ENCODE measurements at regions not wholly inside any gene's neighbourhood (a gene's known extent, or its start where the extent isn't known, plus 50 kb on each side); places are given as distances from the start of the nearest gene placed in this dataset.

- Histone ChIP-seq H3K4me1 (ENCODE audit: insufficient read depth, low read length) (peaks cover 22% of the 10 kb centered on the region), H3K27me3 (ENCODE audit: insufficient read depth, low read length) (no peaks in the 10 kb centered on the region), H3K4me3 (ENCODE audit: low read length) (no peak overlapping the region), H3K9ac (ENCODE audit: low read depth, low read length) (no peak overlapping the region), H3K27ac (ENCODE audit: low read length) (no peak overlapping the region), H3K9me3 (ENCODE audit: insufficient read depth, low read depth, low read length) (no peaks in the 10 kb centered on the region), H3K36me3 (ENCODE audit: insufficient read depth, low read depth, low read length) (no peaks in the 10 kb centered on the region)
These were observed 97.8 kb upstream of the ARL4C start for GRCh38 chr2:234594715-234595114.

DNA sequence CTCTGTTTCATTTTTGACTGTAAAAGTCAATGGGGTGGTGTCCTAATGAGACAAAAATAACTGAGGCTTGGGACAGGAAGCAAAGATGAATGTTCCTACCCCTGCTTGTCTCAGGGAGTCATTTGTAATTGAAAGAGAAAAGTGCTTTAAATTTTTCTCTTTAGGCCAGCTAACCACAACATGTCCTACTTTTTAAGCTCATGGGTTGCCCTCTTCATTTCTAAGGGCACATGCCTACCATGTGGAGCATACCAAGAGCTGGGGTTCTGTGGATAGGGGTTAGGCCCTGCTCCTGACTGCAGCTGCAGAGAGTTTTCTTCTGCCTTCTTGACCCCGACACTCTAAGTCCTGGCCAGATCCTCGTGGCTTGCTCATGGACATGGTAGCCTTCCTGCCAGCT is 96.8 kb upstream of the ARL4C start:
- Histone ChIP-seq H3K4me1 (ENCODE audit: insufficient read depth, low read length) (peaks cover 22% of the 10 kb centered on the region), H3K36me3 (ENCODE audit: insufficient read depth, low read depth, low read length) (no peaks in the 10 kb centered on the region), H3K9me3 (ENCODE audit: insufficient read depth, low read depth, low read length) (no peaks in the 10 kb centered on the region)

GRCh38 chr2:234592541-234592940 is 95.7 kb upstream of the ARL4C start:
- Histone ChIP-seq H3K27me3 (ENCODE audit: insufficient read depth, low read length) (no peaks in the 10 kb centered on the region), H3K36me3 (ENCODE audit: insufficient read depth, low read depth, low read length) (no peaks in the 10 kb centered on the region), H3K4me1 (ENCODE audit: insufficient read depth, low read length) (peaks cover 17% of the 10 kb centered on the region), H3K9me3 (ENCODE audit: insufficient read depth, low read depth, low read length) (no peaks in the 10 kb centered on the region), H3K27ac (ENCODE audit: low read length) (no peak overlapping the region), H3K4me3 (ENCODE audit: low read length) (no peak overlapping the region), H3K9ac (ENCODE audit: low read depth, low read length) (no peak overlapping the region)

More for the DNA sequence above, 96.8 kb upstream of the ARL4C start:
- Histone ChIP-seq H3K9ac (ENCODE audit: low read depth, low read length) (no peak overlapping the region), H3K27me3 (ENCODE audit: insufficient read depth, low read length) (no peaks in the 10 kb centered on the region), H3K27ac (ENCODE audit: low read length) (no peak overlapping the region), H3K4me3 (ENCODE audit: low read length) (no peak overlapping the region)

- no peak overlapping the region for H3K9ac ChIP-seq (ENCODE audit: low read depth, low read length)
- H3K9me3 ChIP-seq (ENCODE audit: insufficient read depth, low read depth, low read length): no peaks in the 10 kb centered on the region
- no peaks in the 10 kb centered on the region for H3K27me3 ChIP-seq (ENCODE audit: insufficient read depth, low read length)
- no peaks in the 10 kb centered on the region for H3K36me3 ChIP-seq (ENCODE audit: insufficient read depth, low read depth, low read length)
- H3K4me1 ChIP-seq (ENCODE audit: insufficient read depth, low read length): no peaks in the 10 kb centered on the region
- H3K27ac ChIP-seq (ENCODE audit: low read length): no peak overlapping the region
- H3K4me3 ChIP-seq (ENCODE audit: low read length): no peak overlapping the region
These were observed 93.2 kb upstream of the ARL4C start for GRCh38 chr2:234590076-234590475.

DNA sequence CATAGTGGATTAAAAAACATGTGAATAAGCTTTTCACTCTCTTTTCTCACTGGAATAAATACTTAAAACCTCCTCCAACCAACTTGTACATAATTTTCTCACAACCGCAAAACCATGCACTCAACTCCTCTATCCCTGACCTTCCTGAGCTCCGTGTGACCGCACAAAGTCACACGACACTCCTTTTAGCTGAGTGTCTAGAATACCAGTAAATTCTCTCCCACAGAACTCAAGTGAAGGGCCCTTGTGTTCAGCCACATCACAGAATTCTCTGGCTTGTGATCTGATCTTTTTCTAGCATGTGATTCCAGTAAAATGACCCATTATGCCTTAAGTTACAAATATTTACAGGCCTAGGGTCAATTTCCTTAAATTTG is 91.2 kb upstream of the ARL4C start:
- Histone ChIP-seq H3K9me3 (ENCODE audit: insufficient read depth, low read depth, low read length) (no peaks in the 10 kb centered on the region), H3K4me1 (ENCODE audit: insufficient read depth, low read length) (no peaks in the 10 kb centered on the region), H3K36me3 (ENCODE audit: insufficient read depth, low read depth, low read length) (no peaks in the 10 kb centered on the region), H3K27ac (ENCODE audit: low read length) (no peak overlapping the region), H3K9ac (ENCODE audit: low read depth, low read length) (no peak overlapping the region), H3K4me3 (ENCODE audit: low read length) (no peak overlapping the region), H3K27me3 (ENCODE audit: insufficient read depth, low read length) (no peaks in the 10 kb centered on the region)

- Histone ChIP-seq H3K36me3 (ENCODE audit: insufficient read depth, low read depth, low read length) (no peaks in the 10 kb centered on the region), H3K27ac (ENCODE audit: low read length) (no peak overlapping the region), H3K9ac (ENCODE audit: low read depth, low read length) (no peak overlapping the region), H3K4me1 (ENCODE audit: insufficient read depth, low read length) (no peaks in the 10 kb centered on the region; the same call in 1 of the 2 replicates), H3K27me3 (ENCODE audit: insufficient read depth, low read length) (no peaks in the 10 kb centered on the region), H3K4me3 (ENCODE audit: low read length) (no peak overlapping the region), H3K9me3 (ENCODE audit: insufficient read depth, low read depth, low read length) (no peaks in the 10 kb centered on the region)
These were observed 90.6 kb upstream of the ARL4C start for GRCh38 chr2:234587341-234588053.

DNA sequence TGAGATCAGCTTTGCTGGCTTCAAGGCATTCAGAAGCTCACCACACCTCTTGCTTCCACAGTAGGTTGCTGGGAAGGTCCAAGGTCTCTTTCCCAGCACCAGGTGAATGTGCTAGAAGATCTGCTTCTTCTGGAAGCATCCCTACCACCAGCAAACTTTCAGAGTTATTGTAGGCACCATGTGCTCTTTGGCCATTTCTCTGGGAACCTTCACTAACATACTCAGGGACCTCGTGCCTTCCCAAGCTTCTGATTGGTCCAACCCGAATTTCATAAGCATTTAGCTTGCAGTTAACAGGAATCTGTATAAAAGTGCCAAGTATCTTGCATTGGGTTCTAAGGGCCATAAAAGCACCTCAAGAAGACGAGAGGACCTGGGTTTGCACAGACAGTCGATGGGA is 86.5 kb upstream of the ARL4C start:
- no peaks in the 10 kb centered on the region for H3K9me3 ChIP-seq (ENCODE audit: insufficient read depth, low read depth, low read length)
- peaks cover 18% of the 10 kb centered on the region for H3K4me1 ChIP-seq (ENCODE audit: insufficient read depth, low read length)
- H3K27ac ChIP-seq (ENCODE audit: low read length): no peak overlapping the region
- no peak overlapping the region for H3K4me3 ChIP-seq (ENCODE audit: low read length)
- H3K27me3 ChIP-seq (ENCODE audit: insufficient read depth, low read length): no peaks in the 10 kb centered on the region
- no peak overlapping the region for H3K9ac ChIP-seq (ENCODE audit: low read depth, low read length)
- H3K36me3 ChIP-seq (ENCODE audit: insufficient read depth, low read depth, low read length): no peaks in the 10 kb centered on the region

GRCh38 chr2:234580686-234581085 is 83.8 kb upstream of the ARL4C start:
- no peaks in the 10 kb centered on the region for H3K9me3 ChIP-seq (ENCODE audit: insufficient read depth, low read depth, low read length)
- H3K27ac ChIP-seq (ENCODE audit: low read length): no peak overlapping the region
- no peaks in the 10 kb centered on the region for H3K27me3 ChIP-seq (ENCODE audit: insufficient read depth, low read length)
- H3K9ac ChIP-seq (ENCODE audit: low read depth, low read length): no peak overlapping the region
- no peaks in the 10 kb centered on the region for H3K36me3 ChIP-seq (ENCODE audit: insufficient read depth, low read depth, low read length)
- H3K4me3 ChIP-seq (ENCODE audit: low read length): no peak overlapping the region
- peaks cover 29% of the 10 kb centered on the region for H3K4me1 ChIP-seq (ENCODE audit: insufficient read depth, low read length)

DNA sequence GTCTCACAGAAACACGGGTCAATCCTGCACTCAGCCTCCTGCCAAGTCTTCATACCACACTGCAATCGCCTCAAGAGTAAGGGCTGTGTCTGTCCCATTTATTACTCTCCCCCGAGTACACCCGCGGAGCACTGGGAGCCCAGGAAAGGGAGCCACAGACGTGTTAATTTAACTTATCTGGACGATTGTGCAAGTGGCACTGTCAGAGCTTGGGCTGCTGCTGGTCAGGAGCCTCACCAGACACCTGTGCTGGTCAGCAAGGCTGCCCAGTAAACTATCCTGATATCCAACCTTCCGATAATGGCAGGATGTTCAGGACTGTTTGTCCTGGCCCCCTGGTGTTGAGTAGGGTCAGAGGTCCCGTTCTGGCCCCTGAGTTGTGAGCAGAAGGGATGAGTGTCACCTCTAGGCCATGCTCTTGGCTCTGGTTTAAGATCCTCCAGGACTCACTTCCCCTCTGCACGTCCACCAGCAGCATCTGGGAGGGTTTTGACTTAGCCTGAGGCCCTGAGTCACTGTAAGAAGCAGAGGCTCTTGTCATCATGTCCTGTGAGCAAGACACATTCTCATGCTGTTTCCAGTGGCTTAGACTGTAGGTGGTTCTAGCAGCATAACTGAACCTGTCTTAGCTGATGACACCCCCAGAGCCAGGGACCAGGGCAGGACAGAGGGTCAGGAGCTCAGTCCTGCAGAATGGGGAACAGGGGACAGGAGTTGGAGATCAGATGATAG is 82.5 kb upstream of the ARL4C start:
- Histone ChIP-seq H3K4me1 (ENCODE audit: insufficient read depth, low read length) (peaks cover 29% of the 10 kb centered on the region), H3K27ac (ENCODE audit: low read length) (no peak overlapping the region), H3K27me3 (ENCODE audit: insufficient read depth, low read length) (no peaks in the 10 kb centered on the region), H3K9ac (ENCODE audit: low read depth, low read length) (no peak overlapping the region), H3K4me3 (ENCODE audit: low read length) (no peak overlapping the region), H3K36me3 (ENCODE audit: insufficient read depth, low read depth, low read length) (no peaks in the 10 kb centered on the region), H3K9me3 (ENCODE audit: insufficient read depth, low read depth, low read length) (no peaks in the 10 kb centered on the region)

GRCh38 chr2:234578389-234578788 is 81.5 kb upstream of the ARL4C start:
- no peaks in the 10 kb centered on the region for H3K36me3 ChIP-seq (ENCODE audit: insufficient read depth, low read depth, low read length)
- H3K9me3 ChIP-seq (ENCODE audit: insufficient read depth, low read depth, low read length): no peaks in the 10 kb centered on the region
- H3K4me1 ChIP-seq (ENCODE audit: insufficient read depth, low read length): peaks cover 29% of the 10 kb centered on the region
- H3K4me3 ChIP-seq (ENCODE audit: low read length): no peak overlapping the region
- no peak overlapping the region for H3K27ac ChIP-seq (ENCODE audit: low read length)
- no peak overlapping the region for H3K9ac ChIP-seq (ENCODE audit: low read depth, low read length)
- no peaks in the 10 kb centered on the region for H3K27me3 ChIP-seq (ENCODE audit: insufficient read depth, low read length)

- Histone ChIP-seq H3K27ac (ENCODE audit: low read length) (no peak overlapping the region), H3K4me1 (ENCODE audit: insufficient read depth, low read length) (peaks cover 27% of the 10 kb centered on the region), H3K9me3 (ENCODE audit: insufficient read depth, low read depth, low read length) (no peaks in the 10 kb centered on the region), H3K36me3 (ENCODE audit: insufficient read depth, low read depth, low read length) (no peaks in the 10 kb centered on the region), H3K9ac (ENCODE audit: low read depth, low read length) (no peak overlapping the region), H3K27me3 (ENCODE audit: insufficient read depth, low read length) (no peaks in the 10 kb centered on the region), H3K4me3 (ENCODE audit: low read length) (no peak overlapping the region)
These were observed 80.3 kb upstream of the ARL4C start for GRCh38 chr2:234577191-234577590.
